Brain microvascular endothelial cell (primary cell): ENCODE measurements at regions not wholly inside any gene's neighbourhood (a gene's known extent, or its start where the extent isn't known, plus 50 kb on each side); places are given as distances from the start of the nearest gene placed in this dataset.

Experiments used
- DNase-seq: peaks from one replicate; pipeline ENCODE4 v3.0.0-alpha.2; 2020
- H3K27ac ChIP-seq: fragments of 250-450 bp; sonication (Bioruptor Pico); 2 replicates; pipeline ENCODE4 v1.5.1; 2020; ENCODE audit warnings: mild to moderate bottlenecking, moderate library complexity
- H3K27me3 ChIP-seq: fragments of 250-450 bp; sonication (Bioruptor Pico); replicated peaks from 2 replicates; pipeline ENCODE4 v1.5.1; 2020; ENCODE audit warnings: mild to moderate bottlenecking
- H3K36me3 ChIP-seq: fragments of 250-450 bp; sonication (Bioruptor Pico); replicated peaks from 2 replicates; pipeline ENCODE4 v1.5.1; 2020; ENCODE audit warnings: mild to moderate bottlenecking
- H3K4me3 ChIP-seq: 2 replicates; pipeline ENCODE4 v1.5.1; 2011; ENCODE audit warnings: low read depth, mild to moderate bottlenecking, control low read depth, low read length, moderate library complexity
- CTCF ChIP-seq: IDR thresholded peaks from 2 replicates; pipeline ENCODE4 v1.5.1; 2011; ENCODE audit warnings: low read depth, mild to moderate bottlenecking, moderate library complexity, low read length, control low read depth, inconsistent platforms; ENCODE audit errors: missing control alignments
- in situ Hi-C: cut with HindIII; loops from 2 replicates; pipeline ENCODE4 v1.10.0; 2017; ENCODE audit warnings: low sequenced_read_pairs, low pct_ligation_motif_present

- Histone ChIP-seq H3K4me3 (no peak overlapping the region), H3K36me3 (no peaks in the 10 kb centered on the region), H3K27me3 (no peaks in the 10 kb centered on the region), H3K27ac (no peak overlapping the region)
- TF ChIP-seq CTCF = no peak
- no peak for DNase-seq
- in situ Hi-C loops = no loop called here
These were observed 721.5 kb upstream of the CTNND2 start for GRCh38 chr5:12625667-12626263.

- Histone ChIP-seq H3K36me3 (no peaks in the 10 kb centered on the region), H3K27me3 (no peaks in the 10 kb centered on the region), H3K27ac (no peak overlapping the region), H3K4me3 (no peak overlapping the region)
- in situ Hi-C loops = no loop called here
- TF ChIP-seq CTCF = no peak
- DNase-seq = no peak
These were observed 720.7 kb upstream of the CTNND2 start for GRCh38 chr5:12624776-12625560.

GRCh38 chr5:12623408-12623807, 719.2 kb upstream of the CTNND2 start:
- no peaks in the 10 kb centered on the region for H3K27me3 ChIP-seq
- TF ChIP-seq CTCF = no peak
- in situ Hi-C loops = no loop called here
- no peak overlapping the region for H3K27ac ChIP-seq
- no peak for DNase-seq
- no peaks in the 10 kb centered on the region for H3K36me3 ChIP-seq
- H3K4me3 ChIP-seq = no peak overlapping the region

GRCh38 chr5:12616093-12616492, 711.8 kb upstream of the CTNND2 start:
- TF ChIP-seq CTCF = no peak
- Histone ChIP-seq H3K36me3 (no peaks in the 10 kb centered on the region), H3K27ac (no peak overlapping the region), H3K27me3 (no peaks in the 10 kb centered on the region), H3K4me3 (no peak overlapping the region)
- in situ Hi-C loops = no loop called here
- no peak for DNase-seq

DNA sequence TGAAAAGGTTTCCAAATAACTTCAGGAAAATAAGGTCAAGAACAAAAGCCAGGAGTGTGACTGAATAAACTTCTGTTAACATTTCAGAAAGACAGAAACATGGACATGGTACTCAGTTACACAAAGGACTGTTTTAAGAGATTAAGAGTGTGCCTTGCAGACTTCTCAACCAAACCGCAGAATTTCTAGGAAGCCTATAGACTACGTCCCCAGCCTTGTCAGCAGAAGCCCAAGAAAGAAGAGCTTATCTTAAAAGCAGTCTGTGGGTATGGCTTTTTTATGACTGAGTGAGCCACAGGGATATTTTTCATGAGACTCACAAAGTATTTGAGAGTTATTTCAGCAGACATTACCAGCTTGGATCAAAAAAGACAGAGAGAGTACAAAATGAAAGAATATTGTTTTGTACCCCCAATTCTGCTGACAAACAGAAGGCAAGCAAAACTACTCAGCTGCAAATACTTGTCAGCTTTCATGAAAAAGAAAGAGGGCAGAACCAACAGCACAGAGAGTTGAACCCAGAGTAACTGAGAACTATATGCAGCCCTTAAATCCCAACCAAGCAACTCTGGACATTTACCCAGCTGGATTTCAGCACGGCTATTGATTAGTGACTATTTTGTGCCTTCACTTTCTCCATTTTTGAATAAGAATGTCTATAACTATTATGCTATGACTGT, 711.0 kb upstream of the CTNND2 start:
- H3K36me3 ChIP-seq = no peaks in the 10 kb centered on the region
- no peak for TF ChIP-seq CTCF
- no peak overlapping the region for H3K27ac ChIP-seq
- in situ Hi-C loops = no loop called here
- H3K27me3 ChIP-seq = no peaks in the 10 kb centered on the region
- no peak for DNase-seq
- no peak overlapping the region for H3K4me3 ChIP-seq
